ENCODE measurements at regions not wholly inside any gene's neighbourhood (a gene's known extent, or its start where the extent isn't known, plus 50 kb on each side); places are given as distances from the start of the nearest gene placed in this dataset.

DNA sequence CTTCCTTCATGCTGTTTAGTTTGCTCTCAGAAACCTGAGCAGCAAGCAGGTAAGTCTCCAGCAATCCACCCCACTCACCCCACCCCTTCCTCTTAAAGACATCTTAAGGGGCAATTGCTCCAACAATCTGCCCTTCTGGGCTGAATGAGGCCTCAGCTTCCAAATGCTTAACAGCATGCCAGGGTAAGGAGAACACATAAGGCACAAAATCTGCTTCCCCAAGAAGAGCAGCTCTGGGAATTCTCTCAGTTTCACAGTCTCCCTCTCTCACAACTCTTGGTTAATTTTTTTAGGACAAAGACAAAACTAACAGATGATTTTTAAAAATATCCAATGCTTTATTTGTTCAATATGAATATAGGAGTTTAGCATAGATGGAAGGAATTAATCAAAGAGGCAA lies 288.9 kb upstream of the CCDC196 start:
- Mint-ChIP-seq H3K4me1 (no peaks in the 10 kb centered on the region), H3K4me3 (no peak overlapping the region), H3K27ac (no peak overlapping the region), H3K36me3 (ENCODE audit: low read depth) (peaks cover 3% of the 10 kb centered on the region), H3K9me3 (peaks cover 20% of the 10 kb centered on the region), H3K27me3 (peaks cover 18% of the 10 kb centered on the region)
- no peak for DNase-seq
- ATAC-seq, result no peak

DNA sequence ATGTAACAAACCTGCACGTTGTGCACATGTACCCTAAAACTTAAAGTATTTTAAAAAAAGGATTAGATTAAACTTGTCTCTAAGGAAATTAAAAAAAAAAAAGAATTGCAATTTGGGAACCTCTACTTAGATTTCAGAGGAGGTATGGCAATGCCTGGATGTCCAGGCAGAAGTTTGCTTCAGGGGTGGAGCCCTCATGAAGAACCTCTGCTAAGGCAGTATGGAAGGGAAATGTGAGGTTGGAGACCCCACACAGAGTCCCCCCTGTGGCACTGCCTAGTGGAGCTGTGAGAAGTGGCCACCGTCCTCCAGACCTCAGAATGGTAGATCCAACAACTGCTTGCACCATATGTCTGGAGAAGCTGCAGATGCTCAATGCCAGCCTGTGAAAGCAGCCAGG lies 279.6 kb upstream of the CCDC196 start:
- peaks cover 11% of the 10 kb centered on the region for H3K27me3 Mint-ChIP-seq
- H3K27ac Mint-ChIP-seq, result no peak overlapping the region
- ATAC-seq, result no peak
- H3K4me3 Mint-ChIP-seq, result no peak overlapping the region
- DNase-seq, result no peak
- H3K4me1 Mint-ChIP-seq, result no peaks in the 10 kb centered on the region
- peaks cover 5% of the 10 kb centered on the region for H3K36me3 Mint-ChIP-seq (ENCODE audit: low read depth)
- peaks cover 19% of the 10 kb centered on the region for H3K9me3 Mint-ChIP-seq

DNA sequence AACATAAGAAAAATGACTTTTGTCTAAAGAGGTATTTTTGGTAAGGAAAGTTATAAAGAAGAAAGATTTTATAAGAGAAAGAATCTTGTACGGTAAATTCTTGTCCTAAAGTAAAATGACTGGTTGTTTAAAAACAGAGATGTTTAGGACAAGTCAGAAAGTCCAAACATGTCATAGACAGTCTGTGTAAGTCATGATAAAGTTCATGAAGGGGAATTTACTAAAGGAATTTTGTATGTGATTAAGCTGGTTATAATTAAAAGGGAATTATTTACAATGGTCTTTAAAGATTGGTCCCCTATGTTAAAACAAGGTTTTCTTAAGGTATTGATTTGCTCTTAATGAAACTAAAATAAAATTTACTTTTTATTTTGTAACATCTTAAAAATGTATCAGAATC lies 269.4 kb upstream of the CCDC196 start:
- H3K4me3 Mint-ChIP-seq, result no peak overlapping the region
- H3K27ac Mint-ChIP-seq, result no peak overlapping the region
- H3K27me3 Mint-ChIP-seq, result peaks cover 5% of the 10 kb centered on the region
- ATAC-seq (no peak), DNase-seq (no peak)
- H3K36me3 Mint-ChIP-seq (ENCODE audit: low read depth), result no peaks in the 10 kb centered on the region
- no peaks in the 10 kb centered on the region for H3K4me1 Mint-ChIP-seq
- peaks cover 8% of the 10 kb centered on the region for H3K9me3 Mint-ChIP-seq

DNA sequence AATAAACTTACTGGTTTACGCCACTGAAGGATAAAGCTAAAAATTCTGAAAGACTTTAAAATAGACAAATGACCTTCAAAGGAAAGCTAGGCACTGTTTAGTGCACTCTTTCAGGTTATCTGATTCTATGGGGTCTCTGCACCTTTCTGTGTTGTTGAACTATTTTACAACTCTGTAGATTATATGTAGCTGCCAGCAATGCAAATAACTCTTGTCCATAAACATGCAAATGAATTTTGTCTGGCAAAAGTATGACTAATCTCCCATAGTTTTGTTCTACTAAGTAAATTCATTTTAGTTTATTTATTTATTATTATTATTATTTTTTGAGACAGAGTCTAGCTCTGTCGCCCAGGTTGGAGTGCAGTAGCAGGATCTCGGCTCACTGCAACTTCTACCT lies 266.3 kb upstream of the CCDC196 start:
- H3K27ac Mint-ChIP-seq, result no peak overlapping the region
- DNase-seq (no peak), ATAC-seq (no peak)
- H3K36me3 Mint-ChIP-seq (ENCODE audit: low read depth), result no peaks in the 10 kb centered on the region
- peaks cover 7% of the 10 kb centered on the region for H3K27me3 Mint-ChIP-seq
- no peak overlapping the region for H3K4me3 Mint-ChIP-seq
- no peaks in the 10 kb centered on the region for H3K4me1 Mint-ChIP-seq
- H3K9me3 Mint-ChIP-seq, result peaks cover 8% of the 10 kb centered on the region

DNA sequence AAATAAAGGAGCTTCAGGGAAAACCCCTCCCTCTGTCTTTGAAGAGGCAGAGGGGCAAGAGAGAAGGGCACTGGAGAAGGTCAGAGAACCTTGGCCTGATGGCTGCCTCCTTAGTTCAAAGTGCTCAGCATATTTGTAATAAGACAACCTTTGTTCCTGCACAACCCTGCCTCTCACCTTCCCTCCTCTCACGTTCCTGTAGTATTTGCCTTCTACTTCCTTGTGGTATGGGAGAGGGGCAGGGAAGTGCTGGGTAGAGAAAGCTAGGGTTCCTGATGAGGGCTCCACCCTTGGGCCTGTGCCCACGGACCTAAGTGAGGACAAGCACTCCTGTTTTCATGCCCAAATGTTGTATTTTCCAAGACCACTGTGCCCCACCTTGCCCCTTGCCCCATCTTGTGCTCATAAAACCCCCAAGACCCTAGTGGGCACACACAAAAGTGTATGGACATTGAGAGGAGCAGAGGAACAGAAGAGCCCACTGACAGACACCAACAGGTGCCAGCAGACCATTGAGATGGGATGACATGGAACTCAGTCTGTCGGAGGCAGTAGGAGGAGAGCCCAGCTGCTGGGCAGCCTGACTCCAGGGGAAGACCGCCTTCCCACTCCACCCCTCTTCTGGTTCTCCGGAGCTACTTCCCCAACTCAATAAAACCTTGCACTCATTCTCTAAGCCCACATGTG lies 261.5 kb upstream of the CCDC196 start:
- Mint-ChIP-seq H3K36me3 (ENCODE audit: low read depth) (no peaks in the 10 kb centered on the region), H3K9me3 (peaks cover 16% of the 10 kb centered on the region), H3K27me3 (peaks cover 3% of the 10 kb centered on the region), H3K4me3 (no peak overlapping the region), H3K4me1 (peaks cover 9% of the 10 kb centered on the region), H3K27ac (no peak overlapping the region)
- no peak for ATAC-seq
- DNase-seq, result no peak

DNA sequence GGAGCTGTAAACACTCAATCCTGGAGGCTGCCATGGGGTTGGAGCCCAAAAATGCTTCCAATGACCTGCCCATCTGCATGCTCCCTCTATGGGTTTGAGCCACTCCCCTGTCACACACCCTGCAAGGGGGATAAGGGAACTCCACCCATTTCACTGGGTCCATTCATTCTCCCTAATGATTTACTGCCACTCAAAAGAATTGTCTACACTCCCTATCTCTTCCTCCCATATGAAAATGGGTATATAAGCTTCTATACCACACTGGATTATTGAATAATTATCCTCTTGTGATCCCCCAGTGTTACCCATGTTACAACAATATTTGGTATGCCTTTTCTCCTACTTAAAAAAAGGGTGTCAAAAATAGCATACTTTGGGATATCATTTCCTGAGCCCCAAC lies 260.8 kb upstream of the CCDC196 start:
- Mint-ChIP-seq H3K9me3 (peaks cover 16% of the 10 kb centered on the region), H3K27ac (no peak overlapping the region), H3K27me3 (peaks cover 6% of the 10 kb centered on the region), H3K36me3 (ENCODE audit: low read depth) (no peaks in the 10 kb centered on the region), H3K4me3 (no peak overlapping the region), H3K4me1 (peaks cover 9% of the 10 kb centered on the region)
- ATAC-seq, result no peak
- DNase-seq, result no peak

DNA sequence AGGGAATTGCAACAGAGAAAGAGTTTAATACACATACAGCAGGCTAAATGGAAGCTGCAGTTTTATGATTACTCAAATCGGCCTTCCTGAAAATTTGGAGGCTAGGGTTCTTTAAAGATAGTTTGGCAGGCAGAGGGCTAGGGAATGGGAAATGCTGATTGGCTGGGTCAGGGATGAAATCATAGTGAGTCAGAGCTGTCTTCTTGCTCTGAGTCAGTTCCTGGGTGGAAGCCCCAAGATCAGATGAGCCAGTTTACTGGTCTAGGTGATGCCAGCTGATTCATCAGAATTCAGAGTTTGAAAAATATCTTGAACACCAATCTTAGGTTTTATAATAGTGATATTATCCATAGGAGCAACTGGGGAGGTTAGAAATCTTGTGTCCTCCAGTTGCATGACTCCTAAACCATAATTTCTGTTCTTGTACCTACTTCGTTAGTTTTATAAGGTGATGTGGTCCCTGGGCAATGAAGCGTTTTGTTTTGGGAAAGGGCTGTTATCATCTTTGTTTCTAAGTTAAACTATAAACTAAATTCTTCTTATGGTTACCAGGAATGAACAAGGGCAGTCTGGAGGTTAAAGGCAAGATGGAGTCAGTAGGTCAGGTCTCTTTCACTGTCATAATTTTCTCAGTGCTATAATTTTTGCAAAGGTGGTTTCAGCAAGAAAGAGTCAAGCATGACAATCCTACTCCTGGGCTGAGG lies 257.8 kb upstream of the CCDC196 start:
- ATAC-seq (peak; percentile 94), DNase-seq (peak; percentile 17)
- peaks cover 17% of the 10 kb centered on the region for H3K27me3 Mint-ChIP-seq

DNA sequence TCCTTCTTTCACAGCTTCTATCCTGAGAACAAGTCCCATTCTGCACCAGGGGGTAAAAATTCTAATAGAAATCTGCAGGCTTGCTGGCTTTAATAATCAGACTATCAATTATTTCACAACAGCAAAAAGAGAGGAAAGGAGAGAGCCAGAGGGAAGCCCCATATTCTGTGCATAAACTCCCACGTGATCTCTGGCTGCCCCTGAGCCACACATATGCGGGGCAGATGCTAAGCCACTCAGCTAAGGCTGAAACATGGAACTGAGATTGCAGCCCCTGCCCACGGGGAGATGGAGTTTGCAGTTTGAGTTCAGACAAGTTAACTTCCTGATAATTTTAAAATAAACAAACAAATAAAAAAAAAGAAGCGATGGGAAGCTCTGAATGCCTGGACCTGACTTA lies 254.4 kb upstream of the CCDC196 start:
- peaks cover 16% of the 10 kb centered on the region for H3K9me3 Mint-ChIP-seq
- no peak overlapping the region for H3K27ac Mint-ChIP-seq
- H3K36me3 Mint-ChIP-seq (ENCODE audit: low read depth), result no peaks in the 10 kb centered on the region
- peaks cover 19% of the 10 kb centered on the region for H3K27me3 Mint-ChIP-seq
- no peak overlapping the region for H3K4me3 Mint-ChIP-seq
- ATAC-seq, result no peak
- peaks cover 9% of the 10 kb centered on the region for H3K4me1 Mint-ChIP-seq
- DNase-seq, result no peak

More for the DNA sequence above, 257.8 kb upstream of the CCDC196 start:
- H3K36me3 Mint-ChIP-seq (ENCODE audit: low read depth), result no peaks in the 10 kb centered on the region
- H3K9me3 Mint-ChIP-seq, result peaks cover 16% of the 10 kb centered on the region
- H3K4me3 Mint-ChIP-seq, result no peak overlapping the region
- H3K27ac Mint-ChIP-seq, result no peak overlapping the region
- peaks cover 9% of the 10 kb centered on the region for H3K4me1 Mint-ChIP-seq

DNA sequence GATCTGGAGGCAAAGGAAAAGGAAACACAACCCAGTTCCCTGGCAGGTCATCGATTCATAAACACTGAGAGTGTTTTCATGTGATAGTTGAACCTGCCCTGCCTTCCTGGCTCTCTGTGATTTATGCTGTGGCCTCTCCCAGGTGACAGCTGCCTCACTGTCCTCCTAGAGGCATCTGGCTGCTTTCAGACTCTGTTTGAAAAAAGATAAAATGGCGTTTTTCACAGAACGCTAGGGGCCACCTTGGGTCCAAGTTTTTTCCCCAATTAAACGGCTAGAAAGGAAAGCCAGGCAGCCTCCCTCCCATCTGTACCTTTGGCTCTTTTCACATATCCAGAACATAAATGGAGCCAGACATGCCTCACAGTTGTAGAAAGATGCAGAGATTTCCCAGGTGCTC lies 252.6 kb upstream of the CCDC196 start:
- DNase-seq (no peak), ATAC-seq (no peak)
- no peak overlapping the region for H3K27ac Mint-ChIP-seq
- H3K27me3 Mint-ChIP-seq, result peaks cover 19% of the 10 kb centered on the region
- H3K9me3 Mint-ChIP-seq, result peaks cover 5% of the 10 kb centered on the region
- no peak overlapping the region for H3K4me3 Mint-ChIP-seq
- H3K36me3 Mint-ChIP-seq (ENCODE audit: low read depth), result no peaks in the 10 kb centered on the region
- H3K4me1 Mint-ChIP-seq, result peaks cover 1% of the 10 kb centered on the region

DNA sequence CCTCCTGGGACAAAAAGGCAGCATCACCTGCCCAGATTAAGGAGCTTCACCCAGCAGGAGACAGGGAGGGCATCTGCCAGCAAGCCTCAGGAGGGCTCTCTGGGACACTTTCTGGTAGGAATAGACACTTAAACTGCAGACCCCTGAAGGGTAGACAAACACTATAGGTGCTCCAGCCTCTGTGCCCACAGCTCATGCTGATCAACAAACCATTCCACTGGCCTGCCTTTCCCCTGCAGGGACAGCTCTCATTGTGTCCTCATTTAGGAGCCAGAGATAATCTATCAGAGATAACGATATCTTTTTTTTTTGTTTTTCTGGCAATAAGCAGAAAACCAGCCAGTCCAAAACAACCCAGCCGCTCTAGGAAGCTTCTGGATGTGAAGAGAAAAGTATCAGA lies 251.8 kb upstream of the CCDC196 start:
- H3K36me3 Mint-ChIP-seq (ENCODE audit: low read depth), result no peaks in the 10 kb centered on the region
- DNase-seq (no peak), ATAC-seq (no peak)
- no peak overlapping the region for H3K27ac Mint-ChIP-seq
- H3K4me1 Mint-ChIP-seq, result no peaks in the 10 kb centered on the region
- H3K4me3 Mint-ChIP-seq, result no peak overlapping the region
- H3K27me3 Mint-ChIP-seq, result peaks cover 19% of the 10 kb centered on the region
- H3K9me3 Mint-ChIP-seq, result no peaks in the 10 kb centered on the region

DNA sequence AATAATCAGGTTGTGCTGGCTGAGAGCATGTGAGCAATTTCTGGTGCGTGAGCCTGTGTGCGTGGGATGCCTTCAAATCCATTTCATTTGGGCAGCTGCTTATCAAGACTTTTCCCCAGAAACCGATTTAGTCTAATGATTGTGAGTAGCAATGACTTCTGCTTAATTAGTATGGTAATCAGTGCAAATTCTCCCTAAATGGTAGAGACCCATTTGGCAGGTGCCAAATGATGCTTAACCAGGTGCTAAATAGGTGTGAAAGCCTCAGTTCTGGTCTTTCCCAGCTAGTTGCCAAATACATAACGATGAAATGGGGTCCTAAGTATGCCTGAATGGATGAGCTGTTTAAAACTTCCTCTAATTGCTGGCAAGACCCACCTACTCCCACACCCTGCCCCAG lies 248.4 kb upstream of the CCDC196 start:
- Mint-ChIP-seq H3K9me3 (no peaks in the 10 kb centered on the region), H3K27me3 (peaks cover 5% of the 10 kb centered on the region), H3K27ac (no peak overlapping the region), H3K4me1 (no peaks in the 10 kb centered on the region), H3K36me3 (ENCODE audit: low read depth) (no peaks in the 10 kb centered on the region), H3K4me3 (no peak overlapping the region)
- DNase-seq (no peak), ATAC-seq (no peak)

DNA sequence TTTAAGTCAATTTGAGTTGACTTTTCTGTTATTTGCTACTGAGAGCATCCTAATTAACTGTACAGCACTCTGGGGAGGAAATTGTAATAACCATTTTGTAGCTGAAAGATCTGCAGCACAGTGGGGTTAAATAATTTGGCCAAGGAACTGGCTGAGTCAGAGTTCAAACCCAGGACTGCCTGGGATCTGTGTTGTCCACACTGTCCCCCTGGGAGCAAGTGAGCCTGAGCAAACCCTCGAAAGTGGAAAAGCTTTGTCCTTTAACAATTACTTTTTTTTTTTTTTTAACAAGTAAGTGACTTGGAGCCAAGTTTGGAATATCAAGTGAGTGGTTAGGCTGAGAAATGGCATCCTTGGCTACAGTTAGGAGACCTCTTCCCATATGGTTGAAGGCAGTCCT lies 247.2 kb upstream of the CCDC196 start:
- no peak overlapping the region for H3K4me3 Mint-ChIP-seq

DNA sequence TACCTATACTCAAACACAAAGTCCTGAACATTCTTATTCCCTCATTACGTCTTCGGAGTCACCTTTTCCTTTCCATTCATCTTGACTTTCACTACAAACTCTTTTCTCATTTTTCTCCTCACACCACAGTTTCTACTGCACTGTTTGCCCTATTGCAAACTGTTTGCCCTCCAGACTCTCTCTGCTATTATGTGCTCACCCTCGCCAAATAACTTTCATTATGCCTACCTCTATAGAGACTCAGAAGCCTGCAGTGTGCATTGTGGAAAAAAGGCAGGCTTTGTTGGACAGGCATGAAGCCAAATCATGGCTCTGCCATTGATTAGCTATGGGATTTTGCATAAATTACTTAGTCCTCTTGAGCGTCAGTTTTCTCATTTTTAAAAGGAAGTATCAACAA lies 246.6 kb upstream of the CCDC196 start:
- ATAC-seq (no peak), DNase-seq (no peak)
- H3K27me3 Mint-ChIP-seq, result peaks cover 5% of the 10 kb centered on the region
- H3K4me3 Mint-ChIP-seq, result no peak overlapping the region
- no peaks in the 10 kb centered on the region for H3K9me3 Mint-ChIP-seq
- H3K4me1 Mint-ChIP-seq, result no peaks in the 10 kb centered on the region
- H3K36me3 Mint-ChIP-seq (ENCODE audit: low read depth), result no peaks in the 10 kb centered on the region
- H3K27ac Mint-ChIP-seq, result no peak overlapping the region

More for the DNA sequence above, 247.2 kb upstream of the CCDC196 start:
- DNase-seq, result no peak
- Mint-ChIP-seq H3K27ac (no peak overlapping the region), H3K4me1 (no peaks in the 10 kb centered on the region), H3K36me3 (ENCODE audit: low read depth) (no peaks in the 10 kb centered on the region), H3K27me3 (peaks cover 5% of the 10 kb centered on the region), H3K9me3 (no peaks in the 10 kb centered on the region)
- no peak for ATAC-seq

DNA sequence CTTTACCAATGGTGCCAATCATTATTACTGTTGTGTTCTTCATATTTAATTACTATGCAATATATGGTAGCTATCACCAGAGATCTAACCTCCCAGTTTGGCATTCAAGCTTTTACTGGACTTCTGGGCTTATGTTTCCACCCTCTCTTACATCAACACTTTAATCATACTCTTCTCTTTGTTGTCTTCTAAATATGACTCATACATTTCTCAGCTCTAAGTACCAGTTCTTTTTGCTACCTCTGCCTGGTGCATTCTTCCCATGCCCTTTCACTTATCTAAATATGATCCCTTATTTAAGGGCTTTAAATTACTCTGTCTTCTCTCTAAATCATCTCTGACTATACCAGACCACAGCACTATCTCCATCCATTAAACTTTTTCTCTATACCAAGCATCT lies 246.1 kb upstream of the CCDC196 start:
- peaks cover 2% of the 10 kb centered on the region for H3K27me3 Mint-ChIP-seq
- H3K4me1 Mint-ChIP-seq, result no peaks in the 10 kb centered on the region
- no peaks in the 10 kb centered on the region for H3K9me3 Mint-ChIP-seq
- no peaks in the 10 kb centered on the region for H3K36me3 Mint-ChIP-seq (ENCODE audit: low read depth)
- ATAC-seq (no peak), DNase-seq (no peak)
- no peak overlapping the region for H3K4me3 Mint-ChIP-seq
- H3K27ac Mint-ChIP-seq, result no peak overlapping the region

DNA sequence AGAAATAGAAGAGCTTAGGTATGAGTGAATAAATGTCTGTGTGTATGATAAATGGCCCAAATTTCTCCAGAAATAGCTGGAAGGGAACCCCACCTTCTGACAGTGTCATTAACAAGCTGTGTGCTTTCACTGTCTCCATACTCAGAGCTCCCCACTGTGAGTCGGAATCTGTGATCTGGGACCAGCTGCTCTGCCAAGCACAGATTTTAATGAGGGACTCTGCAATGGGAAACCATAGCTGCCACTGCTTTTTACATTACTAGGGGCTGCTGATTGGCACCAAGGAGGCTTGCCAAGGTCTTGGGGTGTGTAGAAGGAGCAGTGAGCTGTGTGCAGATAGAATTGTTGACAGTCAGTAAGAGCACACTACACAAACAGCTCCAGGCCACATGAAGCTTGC lies 244.2 kb upstream of the CCDC196 start:
- ATAC-seq (no peak), DNase-seq (no peak)
- Mint-ChIP-seq H3K36me3 (ENCODE audit: low read depth) (no peaks in the 10 kb centered on the region), H3K9me3 (no peaks in the 10 kb centered on the region), H3K27ac (no peak overlapping the region), H3K27me3 (no peaks in the 10 kb centered on the region), H3K4me3 (no peak overlapping the region), H3K4me1 (no peaks in the 10 kb centered on the region)

Data from activated naive CD8-positive, alpha-beta T cell treated with anti-CD3 and anti-CD28 coated beads, Interleukin-2, amount 50 U/mL, for 24 hours (primary cell).